Breast epithelium (tissue), 3 donors: ENCODE measurements at regions not wholly inside any gene's neighbourhood (a gene's known extent, or its start where the extent isn't known, plus 50 kb on each side); places are given as distances from the start of the nearest gene placed in this dataset.

Experiments used
- CTCF ChIP-seq, 3 donors: fragments of 450-650 bp; IDR thresholded peaks; one replicate each; pipeline ENCODE4 v1.5.1; 2016 to 2017; ENCODE audit warnings: antibody characterized with exemption in 3 of 3, mild to moderate bottlenecking in 3 of 3, moderate library complexity in 3 of 3
- POLR2A ChIP-seq: fragments of 450-650 bp; IDR thresholded peaks from one replicate; pipeline ENCODE4 v1.6.1; 2016; ENCODE audit warnings: antibody characterized with exemption, mild to moderate bottlenecking, moderate library complexity
- POLR2AphosphoS5 ChIP-seq, 3 donors: sonication (generic); formaldehyde crosslinking; IDR thresholded peaks; one replicate each; pipeline ENCODE4 v1.6.1; 2017; ENCODE audit warnings: antibody characterized with exemption in 3 of 3

GRCh38 chr14:53380052-53380866 is 227.1 kb upstream of the DDHD1 start:
- no peak for TF ChIP-seq CTCF (IDR thresholded peaks at IDR 0.05)
- TF ChIP-seq POLR2A = no peak
- TF ChIP-seq POLR2AphosphoS5 (IDR thresholded peaks at IDR 0.05) = no peak
